OCI-LY1 (cell line): ENCODE measurements at regions not wholly inside any gene's neighbourhood (a gene's known extent, or its start where the extent isn't known, plus 50 kb on each side); places are given as distances from the start of the nearest gene placed in this dataset.

Source experiments
- H2AFZ ChIP-seq: fragments of 200-600 bp; sonication (generic), shearing (Covaris generic); 2 replicates; pipeline ENCODE4 v1.6.0; 2014; ENCODE audit warnings: antibody characterized with exemption, mild to moderate bottlenecking, low read length
- H3F3A ChIP-seq: fragments of 200-600 bp; sonication (generic), shearing (Covaris generic); 2 replicates; pipeline ENCODE4 v1.6.0; 2014; ENCODE audit warnings: mild to moderate bottlenecking, antibody characterized with exemption, low read length, moderate library complexity; ENCODE audit not compliant: insufficient read depth
- H3K27ac ChIP-seq: fragments of 200-600 bp; sonication (generic); 2 replicates; pipeline ENCODE4 v1.5.1; 2014; ENCODE audit warnings: low read length, mixed run types, mild to moderate bottlenecking, low read depth; ENCODE audit not compliant: poor library complexity, severe bottlenecking
- H3K27me3 ChIP-seq: fragments of 200-600 bp; sonication (generic); 2 replicates; pipeline ENCODE4 v1.6.0; 2014; ENCODE audit warnings: antibody characterized with exemption, mild to moderate bottlenecking, low read length, moderate library complexity; ENCODE audit not compliant: insufficient read depth
- H3K36me3 ChIP-seq: fragments of 200-600 bp; sonication (generic); 2 replicates; pipeline ENCODE4 v1.6.1; 2014; ENCODE audit warnings: mild to moderate bottlenecking, antibody characterized with exemption, low read length, moderate library complexity, mixed read lengths; ENCODE audit not compliant: insufficient read depth
- H3K4me1 ChIP-seq: fragments of 200-600 bp; sonication (generic); 2 replicates; pipeline ENCODE4 v1.5.1; 2014; ENCODE audit warnings: mild to moderate bottlenecking, low read length, moderate library complexity; ENCODE audit not compliant: insufficient read depth, severe bottlenecking
- H3K4me2 ChIP-seq: fragments of 200-600 bp; sonication (generic), shearing (Covaris generic); 2 replicates; pipeline ENCODE4 v1.6.1; 2014; ENCODE audit warnings: low read length
- H3K4me3 ChIP-seq: fragments of 200-600 bp; sonication (generic); 2 replicates; pipeline ENCODE4 v1.5.1; 2014; ENCODE audit warnings: low read length, low read depth, mild to moderate bottlenecking, mixed read lengths; ENCODE audit not compliant: poor library complexity, severe bottlenecking
- H3K79me2 ChIP-seq: fragments of 200-600 bp; shearing (Covaris generic); 2 replicates; pipeline ENCODE4 v1.6.1; 2016; ENCODE audit warnings: mixed run types, low read length, mixed read lengths; ENCODE audit not compliant: insufficient read depth
- H3K9ac ChIP-seq: fragments of 200-600 bp; sonication (generic), shearing (Covaris generic); 2 replicates; pipeline ENCODE4 v1.6.1; 2014; ENCODE audit warnings: mild to moderate bottlenecking, low read length, mixed read lengths
- H3K9me2 ChIP-seq: fragments of 200-600 bp; sonication (generic), shearing (Covaris generic); 2 replicates; pipeline ENCODE4 v1.6.1; 2014; ENCODE audit warnings: low read depth, mild to moderate bottlenecking, low read length, mixed read lengths
- H3K9me3 ChIP-seq: fragments of 200-600 bp; shearing (Covaris generic); 2 replicates; pipeline ENCODE4 v1.6.1; 2014; ENCODE audit warnings: low read length, mixed read lengths
- H4K20me1 ChIP-seq: fragments of 200-600 bp; sonication (generic), shearing (Covaris generic); 2 replicates; pipeline ENCODE4 v1.6.0; 2016; ENCODE audit warnings: mild to moderate bottlenecking, low read length; ENCODE audit not compliant: insufficient read depth
- EZH2 ChIP-seq: fragments of 200-600 bp; sonication (generic), shearing (Covaris generic); IDR thresholded peaks from 2 replicates; pipeline ENCODE4 v1.8.0; 2017; ENCODE audit warnings: borderline replicate concordance, mixed run types, mild to moderate bottlenecking, antibody characterized with exemption, low read length, moderate library complexity, mixed read lengths
- TF ChIP-seq, protein P1 (sequence below): fragments of 200-600 bp; sonication (generic), shearing (Covaris generic); IDR thresholded peaks from 2 replicates; pipeline ENCODE4 v1.5.1; 2017; ENCODE audit warnings: mild to moderate bottlenecking, antibody characterized with exemption, low read length, moderate library complexity, mixed read lengths

DNA sequence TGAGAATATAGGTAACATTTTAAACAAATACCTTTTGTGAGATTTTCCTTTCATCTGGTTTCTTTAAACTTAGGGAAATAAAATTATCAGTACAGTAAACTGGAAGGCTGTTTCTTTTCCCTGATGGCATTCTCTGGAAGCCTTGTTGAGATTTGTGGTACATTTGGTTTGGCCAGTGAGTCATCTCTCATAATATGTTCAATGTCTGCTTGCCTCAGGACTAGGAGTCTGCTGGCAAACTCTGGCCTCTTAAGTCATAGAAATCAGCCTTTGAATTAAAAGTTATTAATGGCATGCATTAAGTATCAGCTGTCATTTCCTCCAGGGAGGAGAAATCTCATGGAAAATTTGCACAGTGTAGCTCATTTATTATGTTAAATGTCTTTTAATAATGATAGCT, 316.6 kb upstream of the KIAA1217 start:
- Histone ChIP-seq H3K27me3 (no peaks in the 10 kb centered on the region), H3K79me2 (no peaks in the 10 kb centered on the region), H3K9me2 (no peaks in the 10 kb centered on the region), H4K20me1 (no peaks in the 10 kb centered on the region), H3K9ac (no peak overlapping the region), H3F3A (no peaks in the 10 kb centered on the region), H3K27ac (no peak overlapping the region), H3K36me3 (no peaks in the 10 kb centered on the region), H3K4me1 (no peaks in the 10 kb centered on the region), H3K9me3 (no peaks in the 10 kb centered on the region), H3K4me3 (no peak overlapping the region), H2AFZ (no peak overlapping the region), H3K4me2 (no peak overlapping the region)
- TF ChIP-seq, protein P1, sequence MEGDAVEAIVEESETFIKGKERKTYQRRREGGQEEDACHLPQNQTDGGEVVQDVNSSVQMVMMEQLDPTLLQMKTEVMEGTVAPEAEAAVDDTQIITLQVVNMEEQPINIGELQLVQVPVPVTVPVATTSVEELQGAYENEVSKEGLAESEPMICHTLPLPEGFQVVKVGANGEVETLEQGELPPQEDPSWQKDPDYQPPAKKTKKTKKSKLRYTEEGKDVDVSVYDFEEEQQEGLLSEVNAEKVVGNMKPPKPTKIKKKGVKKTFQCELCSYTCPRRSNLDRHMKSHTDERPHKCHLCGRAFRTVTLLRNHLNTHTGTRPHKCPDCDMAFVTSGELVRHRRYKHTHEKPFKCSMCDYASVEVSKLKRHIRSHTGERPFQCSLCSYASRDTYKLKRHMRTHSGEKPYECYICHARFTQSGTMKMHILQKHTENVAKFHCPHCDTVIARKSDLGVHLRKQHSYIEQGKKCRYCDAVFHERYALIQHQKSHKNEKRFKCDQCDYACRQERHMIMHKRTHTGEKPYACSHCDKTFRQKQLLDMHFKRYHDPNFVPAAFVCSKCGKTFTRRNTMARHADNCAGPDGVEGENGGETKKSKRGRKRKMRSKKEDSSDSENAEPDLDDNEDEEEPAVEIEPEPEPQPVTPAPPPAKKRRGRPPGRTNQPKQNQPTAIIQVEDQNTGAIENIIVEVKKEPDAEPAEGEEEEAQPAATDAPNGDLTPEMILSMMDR: no peak
- no peak for TF ChIP-seq EZH2

DNA sequence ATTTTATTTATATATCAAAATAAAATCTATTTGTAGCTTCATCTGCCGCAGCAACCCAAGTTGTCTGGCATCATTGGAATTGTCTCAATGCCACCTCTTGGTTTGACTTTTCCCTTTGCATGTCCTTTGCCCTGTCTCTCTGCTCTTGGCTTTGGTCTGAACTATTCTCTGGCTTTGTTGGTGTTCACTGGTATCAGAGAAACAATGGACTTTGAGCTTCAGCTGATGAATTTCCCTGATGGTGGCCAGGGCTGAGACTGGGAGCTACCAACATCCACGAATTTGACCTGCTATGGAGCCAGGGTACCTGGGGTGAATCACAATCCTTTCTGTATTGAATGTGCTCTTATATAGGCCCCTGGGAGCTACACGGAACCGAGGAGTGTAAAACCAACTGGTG, 311.7 kb upstream of the KIAA1217 start:
- no peak overlapping the region for H3K27ac ChIP-seq
- H3K9me3 ChIP-seq: no peaks in the 10 kb centered on the region
- H3K36me3 ChIP-seq: no peaks in the 10 kb centered on the region
- TF ChIP-seq EZH2: no peak
- TF ChIP-seq, protein P1: no peak
- no peaks in the 10 kb centered on the region for H3F3A ChIP-seq
- no peaks in the 10 kb centered on the region for H4K20me1 ChIP-seq
- no peaks in the 10 kb centered on the region for H3K27me3 ChIP-seq
- H3K79me2 ChIP-seq: no peaks in the 10 kb centered on the region
- H3K9ac ChIP-seq: no peak overlapping the region
- H3K4me2 ChIP-seq: no peak overlapping the region
- no peaks in the 10 kb centered on the region for H3K4me1 ChIP-seq
- no peaks in the 10 kb centered on the region for H3K9me2 ChIP-seq
- H2AFZ ChIP-seq: no peak overlapping the region
- H3K4me3 ChIP-seq: no peak overlapping the region

DNA sequence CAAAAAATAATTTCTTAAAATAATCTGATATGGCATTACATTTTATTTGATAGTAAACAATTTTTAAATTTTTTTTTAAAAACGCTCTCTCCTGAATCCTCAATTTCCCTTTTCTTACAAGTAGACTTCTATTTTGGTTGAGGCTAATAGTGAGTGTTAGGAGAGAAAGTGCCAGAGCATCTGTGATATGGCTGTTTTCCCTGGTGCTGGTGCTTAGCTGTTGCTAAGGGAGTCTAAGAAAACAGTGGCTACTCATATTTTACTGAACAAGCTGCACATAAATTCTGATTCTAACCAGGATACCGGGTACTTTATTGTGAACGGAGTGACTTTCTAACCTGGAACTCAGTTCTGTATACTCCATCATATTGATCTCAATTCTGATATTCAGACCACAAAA, 311.1 kb upstream of the KIAA1217 start:
- Histone ChIP-seq H3K4me2 (no peak overlapping the region), H3K9me2 (no peaks in the 10 kb centered on the region), H3K27me3 (no peaks in the 10 kb centered on the region), H2AFZ (no peak overlapping the region), H3K27ac (no peak overlapping the region), H3F3A (no peaks in the 10 kb centered on the region), H3K79me2 (no peaks in the 10 kb centered on the region), H3K4me3 (no peak overlapping the region), H3K4me1 (no peaks in the 10 kb centered on the region), H3K36me3 (no peaks in the 10 kb centered on the region), H3K9ac (no peak overlapping the region), H3K9me3 (no peaks in the 10 kb centered on the region), H4K20me1 (no peaks in the 10 kb centered on the region)
- TF ChIP-seq, protein P1: no peak
- no peak for TF ChIP-seq EZH2
